ENCODE measurements at regions not wholly inside any gene's neighbourhood (a gene's known extent, or its start where the extent isn't known, plus 50 kb on each side); places are given as distances from the start of the nearest gene placed in this dataset. TPM values are rescaled to one million over a fixed set of nuclear protein-coding genes. Genes with fewer than 3 reads are reported as not detected.

Small RNA genes lying in the stretch of these regions (small RNA-seq; reads per million reads assigned to genes)
- not detected for gene RN7SL435P
